Smooth muscle cell (in vitro differentiated cells): ENCODE measurements at regions not wholly inside any gene's neighbourhood (a gene's known extent, or its start where the extent isn't known, plus 50 kb on each side); places are given as distances from the start of the nearest gene placed in this dataset.
A peak's percentile ranks its signal among the peaks of the same experiment; 100 is the strongest.

Experiments used
- DNase-seq: peaks from one replicate; lab custom pipeline; 2025; ENCODE audit not compliant: unreplicated experiment; lab: John Stamatoyannopoulos, UW
- H2AFZ ChIP-seq: fragments of 200-600 bp; sonication (generic); 2 replicates; pipeline ENCODE4 v1.6.0; 2016; ENCODE audit warnings: antibody characterized with exemption, low read depth, mild to moderate bottlenecking
- H3F3A ChIP-seq: fragments of 200-600 bp; sonication (generic); 2 replicates; pipeline ENCODE4 v1.6.0; 2017; ENCODE audit warnings: antibody characterized with exemption, low read depth
- H3K27ac ChIP-seq: fragments of 200-600 bp; sonication (generic); 2 replicates; pipeline ENCODE4 v1.5.1; 2016; ENCODE audit warnings: low read depth, mild to moderate bottlenecking
- H3K27me3 ChIP-seq: fragments of 200-600 bp; sonication (generic); 2 replicates; pipeline ENCODE4 v1.6.1; 2016; ENCODE audit warnings: low read depth, mild to moderate bottlenecking
- H3K36me3 ChIP-seq: fragments of 200-600 bp; sonication (generic); 2 replicates; pipeline ENCODE4 v1.5.1; 2016; ENCODE audit warnings: low read depth
- H3K4me1 ChIP-seq: fragments of 200-600 bp; sonication (generic); 2 replicates; pipeline ENCODE4 v1.5.1; 2016; ENCODE audit warnings: low read depth
- H3K4me2 ChIP-seq: fragments of 200-600 bp; sonication (generic); 2 replicates; pipeline ENCODE4 v1.6.0; 2016; ENCODE audit warnings: mild to moderate bottlenecking
- H3K4me3 ChIP-seq: fragments of 200-600 bp; sonication (generic); 2 replicates; pipeline ENCODE4 v1.5.1; 2016; ENCODE audit warnings: mild to moderate bottlenecking
- H3K79me2 ChIP-seq: fragments of 200-600 bp; sonication (generic); 2 replicates; pipeline ENCODE4 v1.6.0; 2016; ENCODE audit warnings: low read depth, mild to moderate bottlenecking
- H3K9ac ChIP-seq: fragments of 200-600 bp; sonication (generic); 2 replicates; pipeline ENCODE4 v1.6.0; 2016; ENCODE audit warnings: low read depth
- H3K9me3 ChIP-seq: fragments of 200-600 bp; sonication (generic); replicated peaks from 2 replicates; pipeline ENCODE4 v1.5.1; 2016; ENCODE audit warnings: low read depth
- H4K20me1 ChIP-seq: fragments of 200-600 bp; sonication (generic); 2 replicates; pipeline ENCODE4 v1.6.0; 2016; ENCODE audit warnings: low read depth
- CTCF ChIP-seq: fragments of 200-600 bp; sonication (generic); IDR thresholded peaks from 2 replicates; pipeline ENCODE4 v1.5.1; 2017; ENCODE audit warnings: borderline replicate concordance, mild to moderate bottlenecking, antibody characterized with exemption; ENCODE audit not compliant: insufficient read depth, poor library complexity, severe bottlenecking
- WGBS: methylation state at CpG from one replicate; pipeline ENCODE4 v1.1.7; 2016; ENCODE audit warnings: low lambda C conversion rate; 5-methylcytosine and 5-hydroxymethylcytosine counted together

DNA sequence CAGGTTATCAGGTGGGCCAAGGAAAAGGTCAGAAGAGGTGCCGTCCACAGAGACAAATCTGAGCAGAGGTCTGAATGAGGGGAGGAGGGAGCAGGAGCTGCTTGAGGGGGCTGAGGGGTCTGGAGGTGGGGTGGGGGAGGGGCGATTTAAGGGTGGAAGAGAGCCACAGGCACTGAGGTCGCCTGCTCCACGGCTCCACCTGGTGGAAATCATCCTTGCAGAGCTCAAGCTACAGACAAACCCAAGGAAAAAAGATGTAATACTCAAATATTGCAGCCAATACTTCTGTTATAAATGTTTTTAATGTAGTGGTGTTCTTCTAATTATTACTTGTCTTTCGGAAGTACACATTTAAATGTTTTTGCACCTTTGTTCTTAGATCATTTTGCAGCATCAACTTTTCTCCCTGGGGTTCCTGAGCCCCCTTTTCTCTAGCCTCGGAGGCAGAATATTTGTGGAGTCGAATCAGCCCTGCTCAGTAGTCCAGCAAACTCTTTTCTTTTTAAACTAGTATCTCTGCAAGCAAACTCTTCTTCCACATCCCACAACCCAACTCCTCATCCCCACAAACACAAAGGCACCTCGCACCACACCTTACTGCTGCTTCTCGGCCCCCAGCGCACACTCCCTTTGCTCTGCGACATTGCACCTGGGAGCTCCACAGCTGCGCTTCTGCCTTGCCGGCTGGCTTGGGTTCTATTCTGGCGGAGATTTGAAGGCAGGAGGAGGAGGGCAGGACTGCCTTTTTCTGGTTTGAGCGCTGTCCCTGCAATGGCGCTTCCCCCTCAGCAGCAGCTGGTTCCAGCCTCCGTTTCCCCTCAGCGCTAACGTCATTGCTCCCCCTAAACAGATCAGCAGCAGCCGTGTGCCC is 51.0 kb upstream of the TFAP2A start:
- 70% methylated on average over 19 of the region's 20 CpGs for WGBS
- Histone ChIP-seq H3K9me3 (no peaks in the 10 kb centered on the region), H3K4me1 (no peaks in the 10 kb centered on the region), H3F3A (no peaks in the 10 kb centered on the region), H3K4me3 (no peak overlapping the region), H3K4me2 (no peak overlapping the region), H3K9ac (no peak overlapping the region), H3K27me3 (no peaks in the 10 kb centered on the region), H3K36me3 (no peaks in the 10 kb centered on the region), H2AFZ (no peak overlapping the region), H4K20me1 (no peaks in the 10 kb centered on the region), H3K79me2 (no peaks in the 10 kb centered on the region), H3K27ac (no peak overlapping the region)
- DNase-seq, result no peak
- TF ChIP-seq CTCF, result peak; percentile 53
